Nephron (organoid): ENCODE measurements at regions not wholly inside any gene's neighbourhood (a gene's known extent, or its start where the extent isn't known, plus 50 kb on each side); places are given as distances from the start of the nearest gene placed in this dataset.

Experiments used
- H3K27ac Mint-ChIP-seq, 3 experiments: 2 replicates each; pipeline ENCODE4 v1.8.0; 2020; ENCODE audit warnings: mixed read lengths in 3 of 3, mild to moderate bottlenecking in 2 of 3, moderate library complexity in 1 of 3
- H3K27me3 Mint-ChIP-seq: 2 replicates; pipeline ENCODE4 v1.8.0; 2021; ENCODE audit warnings: low read depth, mild to moderate bottlenecking, moderate library complexity, mixed read lengths
- H3K36me3 Mint-ChIP-seq: 2 replicates; pipeline ENCODE4 v1.8.0; 2020; ENCODE audit warnings: low read depth, mixed read lengths
- H3K4me1 Mint-ChIP-seq: 2 replicates; pipeline ENCODE4 v1.8.0; 2020; ENCODE audit warnings: mixed read lengths
- H3K4me3 Mint-ChIP-seq, 3 experiments: 2 replicates each; pipeline ENCODE4 v1.8.0; 2020; ENCODE audit warnings: mild to moderate bottlenecking in 3 of 3, mixed read lengths in 3 of 3, moderate library complexity in 2 of 3
- H3K9me3 Mint-ChIP-seq: 2 replicates; pipeline ENCODE4 v1.8.0; 2020; ENCODE audit warnings: mixed read lengths
- CTCF ChIP-seq, 3 experiments: fragments of 200-600 bp; sonication (generic); IDR thresholded peaks; one replicate each; pipeline ENCODE4 v1.5.0; 2021; ENCODE audit warnings: antibody characterized with exemption in 3 of 3; ENCODE audit not compliant: unreplicated experiment in 3 of 3

- H3K27ac Mint-ChIP-seq, result no peak overlapping the region
- peaks cover 34% of the 10 kb centered on the region for H3K4me1 Mint-ChIP-seq
- H3K36me3 Mint-ChIP-seq, result no peaks in the 10 kb centered on the region
- TF ChIP-seq CTCF (IDR thresholded peaks at IDR 0.05; ENCODE audit: unreplicated experiment in 3 of 3), result no peak
- H3K27me3 Mint-ChIP-seq, result no peaks in the 10 kb centered on the region
- H3K4me3 Mint-ChIP-seq, result no peak overlapping the region
- no peaks in the 10 kb centered on the region for H3K9me3 Mint-ChIP-seq
Observed at GRCh38 chr5:110341836-110342235, 384.6 kb downstream of the TMEM232 start.

- Mint-ChIP-seq H3K36me3 (no peaks in the 10 kb centered on the region), H3K9me3 (no peaks in the 10 kb centered on the region), H3K27me3 (no peaks in the 10 kb centered on the region), H3K4me3 (no peak overlapping the region), H3K27ac (no peak overlapping the region), H3K4me1 (peaks cover 34% of the 10 kb centered on the region)
- TF ChIP-seq CTCF (IDR thresholded peaks at IDR 0.05; ENCODE audit: unreplicated experiment in 3 of 3), result no peak
Observed at GRCh38 chr5:110342683-110343082, 383.8 kb downstream of the TMEM232 start.

GRCh38 chr5:110343616-110344015 is 382.9 kb downstream of the TMEM232 start:
- Mint-ChIP-seq H3K9me3 (no peaks in the 10 kb centered on the region), H3K4me3 (no peak overlapping the region), H3K4me1 (peaks cover 27% of the 10 kb centered on the region), H3K27me3 (no peaks in the 10 kb centered on the region), H3K27ac (no peak overlapping the region), H3K36me3 (no peaks in the 10 kb centered on the region)
- no peak for TF ChIP-seq CTCF (IDR thresholded peaks at IDR 0.05; ENCODE audit: unreplicated experiment in 3 of 3)

GRCh38 chr5:110345623-110346022 is 380.8 kb downstream of the TMEM232 start:
- Mint-ChIP-seq H3K27me3 (no peaks in the 10 kb centered on the region), H3K36me3 (no peaks in the 10 kb centered on the region), H3K27ac (no peak overlapping the region), H3K9me3 (no peaks in the 10 kb centered on the region), H3K4me3 (no peak overlapping the region), H3K4me1 (peaks cover 19% of the 10 kb centered on the region)
- no peak for TF ChIP-seq CTCF (IDR thresholded peaks at IDR 0.05; ENCODE audit: unreplicated experiment in 3 of 3)

GRCh38 chr5:110346893-110347358 is 379.5 kb downstream of the TMEM232 start:
- Mint-ChIP-seq H3K9me3 (no peaks in the 10 kb centered on the region), H3K27ac (no peak overlapping the region), H3K4me1 (peaks cover 8% of the 10 kb centered on the region), H3K27me3 (no peaks in the 10 kb centered on the region), H3K36me3 (no peaks in the 10 kb centered on the region), H3K4me3 (no peak overlapping the region)
- no peak for TF ChIP-seq CTCF (IDR thresholded peaks at IDR 0.05; ENCODE audit: unreplicated experiment in 3 of 3)

- no peaks in the 10 kb centered on the region for H3K9me3 Mint-ChIP-seq
- H3K4me1 Mint-ChIP-seq, result peaks cover 2% of the 10 kb centered on the region
- no peak overlapping the region for H3K27ac Mint-ChIP-seq
- no peak for TF ChIP-seq CTCF (IDR thresholded peaks at IDR 0.05; ENCODE audit: unreplicated experiment in 3 of 3)
- no peaks in the 10 kb centered on the region for H3K36me3 Mint-ChIP-seq
- no peak overlapping the region for H3K4me3 Mint-ChIP-seq
- H3K27me3 Mint-ChIP-seq, result no peaks in the 10 kb centered on the region
Observed at GRCh38 chr5:110347781-110348180, 378.7 kb downstream of the TMEM232 start.
